GM12874 (cell line): ENCODE measurements at regions not wholly inside any gene's neighbourhood (a gene's known extent, or its start where the extent isn't known, plus 50 kb on each side); places are given as distances from the start of the nearest gene placed in this dataset.

Experiments
- TF ChIP-seq, protein P1 (sequence below): IDR thresholded peaks from 2 replicates; pipeline ENCODE4 v1.5.1; 2011; ENCODE audit warnings: low read depth, mild to moderate bottlenecking, control low read depth, low read length, moderate library complexity; ENCODE audit not compliant: insufficient read depth

DNA sequence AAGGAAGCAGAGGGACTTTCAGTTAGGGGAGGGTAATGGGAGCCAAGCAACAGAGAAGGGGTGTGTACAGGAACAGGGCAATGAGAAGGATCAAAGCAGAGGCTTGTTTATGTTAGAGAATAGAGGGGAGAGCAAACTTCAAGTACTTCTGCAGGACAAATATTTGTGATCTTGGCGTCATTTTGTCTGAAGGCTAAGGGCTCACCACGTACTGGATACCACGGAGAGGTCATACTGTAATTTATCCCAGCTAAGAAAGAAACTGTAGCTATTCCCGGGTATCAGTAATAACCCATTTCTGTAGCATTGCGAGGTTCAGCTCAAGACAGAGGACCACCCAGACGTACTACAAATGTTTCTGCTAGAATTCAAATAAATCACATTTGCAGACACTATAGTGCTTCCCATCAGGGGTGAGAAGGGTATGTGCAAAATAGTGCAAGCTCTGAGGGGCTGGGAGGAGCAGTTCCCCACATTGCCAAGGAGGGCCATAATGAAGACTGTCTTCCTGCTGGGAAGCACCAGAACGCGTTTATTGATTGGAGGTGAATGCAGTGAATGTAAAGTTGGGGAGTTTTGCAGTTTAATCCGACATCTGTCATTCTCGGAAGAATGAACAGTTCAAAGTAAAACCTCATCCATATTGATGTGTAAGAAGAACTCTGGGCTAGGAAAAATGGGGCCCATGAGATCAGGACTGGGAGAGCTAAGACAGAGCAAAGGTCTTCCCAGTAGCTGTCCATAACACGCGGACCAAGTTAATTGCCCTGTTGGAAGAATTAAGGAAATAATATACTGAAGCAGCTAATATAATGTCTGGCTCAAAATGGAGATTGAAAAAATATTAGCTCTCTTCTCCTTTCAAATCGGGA is 136.9 kb downstream of the RWDD3 start:
- TF ChIP-seq, protein P1, sequence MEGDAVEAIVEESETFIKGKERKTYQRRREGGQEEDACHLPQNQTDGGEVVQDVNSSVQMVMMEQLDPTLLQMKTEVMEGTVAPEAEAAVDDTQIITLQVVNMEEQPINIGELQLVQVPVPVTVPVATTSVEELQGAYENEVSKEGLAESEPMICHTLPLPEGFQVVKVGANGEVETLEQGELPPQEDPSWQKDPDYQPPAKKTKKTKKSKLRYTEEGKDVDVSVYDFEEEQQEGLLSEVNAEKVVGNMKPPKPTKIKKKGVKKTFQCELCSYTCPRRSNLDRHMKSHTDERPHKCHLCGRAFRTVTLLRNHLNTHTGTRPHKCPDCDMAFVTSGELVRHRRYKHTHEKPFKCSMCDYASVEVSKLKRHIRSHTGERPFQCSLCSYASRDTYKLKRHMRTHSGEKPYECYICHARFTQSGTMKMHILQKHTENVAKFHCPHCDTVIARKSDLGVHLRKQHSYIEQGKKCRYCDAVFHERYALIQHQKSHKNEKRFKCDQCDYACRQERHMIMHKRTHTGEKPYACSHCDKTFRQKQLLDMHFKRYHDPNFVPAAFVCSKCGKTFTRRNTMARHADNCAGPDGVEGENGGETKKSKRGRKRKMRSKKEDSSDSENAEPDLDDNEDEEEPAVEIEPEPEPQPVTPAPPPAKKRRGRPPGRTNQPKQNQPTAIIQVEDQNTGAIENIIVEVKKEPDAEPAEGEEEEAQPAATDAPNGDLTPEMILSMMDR, result no peak

GRCh38 chr1:95371666-95372282 is 137.8 kb downstream of the RWDD3 start:
- TF ChIP-seq, protein P1, result no peak

DNA sequence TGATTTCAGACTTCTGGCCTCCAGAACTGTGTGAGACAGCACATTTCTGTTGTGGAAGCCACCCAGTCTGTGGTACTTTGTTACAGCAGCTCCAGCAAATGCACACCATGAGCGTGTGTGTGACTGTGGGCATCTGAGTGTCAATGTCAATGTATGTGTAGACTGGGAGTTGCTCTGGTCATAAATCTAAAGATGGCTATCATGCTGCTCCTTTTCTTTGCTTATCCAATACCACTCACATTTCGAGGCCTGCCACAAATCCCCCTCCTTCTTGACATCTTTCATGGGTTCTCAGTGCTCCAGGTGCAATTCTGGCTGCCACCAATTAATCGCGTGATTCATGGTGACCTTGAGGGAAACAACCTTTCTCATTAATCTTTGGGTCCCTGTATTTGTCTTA is 141.2 kb downstream of the RWDD3 start:
- TF ChIP-seq, protein P1, result no peak

- TF ChIP-seq, protein P1, result no peak
Measured at GRCh38 chr1:95380909-95381308, 146.9 kb downstream of the RWDD3 start.

DNA sequence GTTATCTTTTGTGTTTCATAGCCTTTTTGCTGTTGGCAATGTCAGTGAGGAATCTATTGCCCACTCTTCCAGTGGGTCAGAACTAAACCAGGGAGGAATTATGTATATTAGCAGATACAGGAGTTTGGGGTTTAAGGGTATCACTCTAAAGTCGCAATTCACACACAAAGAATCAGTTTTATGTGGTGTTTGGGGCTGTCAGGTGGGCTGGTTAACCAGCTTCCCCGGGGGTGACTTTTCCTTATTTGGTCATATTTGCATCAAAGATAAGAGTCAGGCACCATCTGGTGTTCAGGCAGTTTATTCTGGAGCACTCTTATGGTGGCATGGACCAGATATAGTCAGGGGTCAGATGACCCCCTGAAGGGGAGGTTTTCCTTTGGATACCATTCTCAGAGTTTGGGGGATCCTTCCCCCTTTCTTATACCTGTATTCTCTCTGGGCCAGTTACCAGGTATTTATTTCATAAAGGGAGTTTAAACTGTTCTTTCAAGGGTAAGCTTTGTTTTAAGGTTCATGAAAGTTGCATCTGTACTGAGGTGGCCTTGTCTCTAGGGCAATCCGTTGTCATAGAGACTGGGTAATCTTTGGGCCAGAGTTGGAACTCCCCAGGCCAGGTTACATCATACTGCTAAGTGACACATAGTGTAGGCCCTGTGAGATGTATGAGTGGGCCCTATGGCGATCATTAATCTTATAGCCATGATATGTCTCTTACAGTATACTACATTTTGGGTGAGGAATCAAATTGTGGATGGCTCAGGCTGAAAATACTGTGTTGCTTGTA is 148.2 kb downstream of the RWDD3 start:
- TF ChIP-seq, protein P1, result no peak

- TF ChIP-seq, protein P1, result no peak
Measured at GRCh38 chr1:95383111-95383510, 149.1 kb downstream of the RWDD3 start.

- TF ChIP-seq, protein P1, result no peak
Measured at GRCh38 chr1:95384567-95384966, 150.6 kb downstream of the RWDD3 start.
